GM15510 (cell line): ENCODE measurements at regions not wholly inside any gene's neighbourhood (a gene's known extent, or its start where the extent isn't known, plus 50 kb on each side); places are given as distances from the start of the nearest gene placed in this dataset.

ENCODE experiments used
- POLR2A ChIP-seq: IDR thresholded peaks from 3 replicates; pipeline ENCODE4 v1.6.1; 2011; ENCODE audit warnings: borderline replicate concordance; ENCODE audit not compliant: insufficient read length; ENCODE audit errors: extremely low read depth

GRCh38 chr3:59443618-59444293 is 393.9 kb upstream of the CFAP20DC start:
- no peak for TF ChIP-seq POLR2A

GRCh38 chr3:59442046-59442445 is 392.2 kb upstream of the CFAP20DC start:
- TF ChIP-seq POLR2A, result no peak

- no peak for TF ChIP-seq POLR2A
These were observed 390.6 kb upstream of the CFAP20DC start for GRCh38 chr3:59440285-59441028.

GRCh38 chr3:59438492-59438891 is 388.7 kb upstream of the CFAP20DC start:
- TF ChIP-seq POLR2A, result no peak

GRCh38 chr3:59436164-59436958 is 386.5 kb upstream of the CFAP20DC start:
- TF ChIP-seq POLR2A, result no peak

- no peak for TF ChIP-seq POLR2A
These were observed 383.7 kb upstream of the CFAP20DC start for GRCh38 chr3:59433546-59433945.

GRCh38 chr3:59432665-59433064 is 382.8 kb upstream of the CFAP20DC start:
- TF ChIP-seq POLR2A, result no peak

GRCh38 chr3:59430341-59430740 is 380.5 kb upstream of the CFAP20DC start:
- TF ChIP-seq POLR2A, result no peak

- no peak for TF ChIP-seq POLR2A
These were observed 379.4 kb upstream of the CFAP20DC start for GRCh38 chr3:59429198-59429597.

- no peak for TF ChIP-seq POLR2A
These were observed 377.2 kb upstream of the CFAP20DC start for GRCh38 chr3:59426821-59427565.

- TF ChIP-seq POLR2A, result no peak
These were observed 376.1 kb upstream of the CFAP20DC start for GRCh38 chr3:59425942-59426341.

GRCh38 chr3:59425371-59425770 is 375.5 kb upstream of the CFAP20DC start:
- TF ChIP-seq POLR2A, result no peak

GRCh38 chr3:59424268-59425010 is 374.6 kb upstream of the CFAP20DC start:
- TF ChIP-seq POLR2A, result no peak

GRCh38 chr3:59423707-59424106 is 373.9 kb upstream of the CFAP20DC start:
- TF ChIP-seq POLR2A, result no peak
